Stimulated activated CD4-positive, alpha-beta T cell treated with anti-CD3 and anti-CD28 coated beads, Interleukin-1b, Interleukin-23, amount 100 ng/mL, for 24 hours (primary cell): ENCODE measurements at regions not wholly inside any gene's neighbourhood (a gene's known extent, or its start where the extent isn't known, plus 50 kb on each side); places are given as distances from the start of the nearest gene placed in this dataset.
"Not testable (repeated sequence)": the region's sequence is repeated elsewhere in the genome, so short reads cannot be mapped to it uniquely, and the experiment has no call there.

ENCODE experiments used
- DNase-seq, 4 experiments: peaks; one replicate each; pipeline ENCODE4 v3.0.0-alpha.2; 2020; ENCODE audit warnings: low read depth in 4 of 4, low spot score in 1 of 4

GRCh38 chr3:68676136-68676535 lies 256.2 kb downstream of the TAFA4 start:
- DNase-seq = no peak

- DNase-seq = no peak
Measured at GRCh38 chr3:68667346-68667745, 265.0 kb downstream of the TAFA4 start.

DNA sequence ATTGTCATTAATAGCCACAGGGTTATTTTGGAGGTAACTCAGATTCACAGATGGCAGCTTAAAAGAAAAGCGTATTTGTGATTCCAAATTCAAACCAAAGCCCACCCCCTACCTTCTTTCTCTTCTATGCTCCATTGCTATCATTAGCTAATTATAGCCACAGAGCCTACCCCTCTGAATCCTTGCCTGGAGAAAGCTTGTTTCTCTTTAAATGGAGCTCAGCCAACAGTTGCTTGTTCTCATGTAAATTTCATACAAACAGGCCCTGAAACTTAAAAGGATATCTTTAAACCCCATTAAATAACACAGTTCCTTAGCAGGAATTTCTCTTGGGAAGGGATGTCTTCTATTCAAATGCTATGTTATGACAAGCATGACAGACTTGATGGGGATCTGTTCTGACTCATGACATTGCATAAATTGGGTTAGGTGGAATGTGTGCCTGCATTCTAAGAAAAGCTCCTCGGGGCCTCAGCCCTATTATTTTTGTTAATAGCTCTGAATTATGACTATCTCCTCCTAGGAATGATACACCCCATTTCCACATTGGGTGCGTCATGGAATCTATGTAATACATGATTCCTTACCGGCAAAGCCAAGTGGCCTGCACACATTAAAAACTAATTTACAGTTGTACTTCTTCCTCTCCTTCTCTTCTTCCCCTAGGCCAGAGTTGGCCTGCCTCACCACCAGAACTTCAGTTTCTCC lies 265.8 kb downstream of the TAFA4 start:
- no peak for DNase-seq

DNA sequence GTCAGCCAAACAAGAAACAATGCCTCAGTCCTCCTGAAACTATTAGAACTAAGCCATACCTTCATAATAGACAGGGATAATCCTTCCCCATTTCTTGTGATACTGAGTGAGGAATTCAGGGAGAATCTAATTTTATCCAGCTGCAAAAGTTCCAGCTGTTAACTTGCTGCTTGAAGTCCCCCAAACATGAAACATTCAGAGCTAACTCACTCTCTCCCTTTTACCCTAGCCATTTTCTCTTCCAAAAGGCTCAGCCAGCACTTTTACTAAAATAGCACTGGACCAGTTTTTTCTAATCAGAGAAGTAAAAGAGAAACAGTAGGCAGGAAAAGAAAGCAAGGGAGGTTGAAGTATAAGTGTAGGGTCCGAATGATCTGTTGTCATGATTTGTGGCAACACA lies 268.1 kb downstream of the TAFA4 start:
- DNase-seq = no peak

DNA sequence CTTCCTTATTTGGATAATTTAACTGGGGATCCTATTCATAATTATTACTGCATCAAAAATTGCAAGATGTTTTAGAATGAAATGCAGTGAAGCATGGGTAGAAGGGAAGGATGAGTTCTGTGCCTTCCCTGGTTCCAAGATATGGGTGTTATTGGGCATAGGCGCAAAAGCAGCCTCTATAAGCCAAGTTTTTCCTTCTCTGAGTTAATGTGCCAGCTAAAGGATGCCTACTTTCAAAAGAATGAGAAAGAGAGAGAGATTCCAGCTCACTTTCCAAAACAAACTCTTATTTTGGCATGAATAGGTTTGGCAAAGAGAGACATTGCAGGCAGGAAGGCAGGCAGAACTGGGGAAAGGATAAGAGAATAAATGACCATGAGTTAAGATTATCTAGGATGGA lies 270.2 kb downstream of the TAFA4 start:
- no peak for DNase-seq

DNA sequence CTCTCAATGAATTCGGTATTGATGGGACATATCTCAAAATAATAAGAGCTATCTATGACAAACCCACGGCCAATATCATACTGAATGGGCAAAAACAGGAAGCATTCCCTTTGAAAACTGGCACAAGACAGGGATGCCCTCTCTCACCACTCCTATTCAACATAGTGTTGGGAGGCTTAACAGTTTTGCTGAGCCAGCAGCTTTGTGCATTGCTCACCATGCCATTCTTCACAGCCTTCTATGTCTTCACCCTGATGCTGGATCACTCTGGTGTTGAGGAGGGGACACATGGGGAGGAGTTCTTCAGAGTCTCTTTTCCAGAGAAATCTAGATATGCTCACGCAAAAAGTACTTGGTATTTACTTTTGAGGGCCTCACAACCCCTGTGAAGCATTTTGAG lies 281.7 kb downstream of the TAFA4 start:
- DNase-seq = not testable (repeated sequence)

DNA sequence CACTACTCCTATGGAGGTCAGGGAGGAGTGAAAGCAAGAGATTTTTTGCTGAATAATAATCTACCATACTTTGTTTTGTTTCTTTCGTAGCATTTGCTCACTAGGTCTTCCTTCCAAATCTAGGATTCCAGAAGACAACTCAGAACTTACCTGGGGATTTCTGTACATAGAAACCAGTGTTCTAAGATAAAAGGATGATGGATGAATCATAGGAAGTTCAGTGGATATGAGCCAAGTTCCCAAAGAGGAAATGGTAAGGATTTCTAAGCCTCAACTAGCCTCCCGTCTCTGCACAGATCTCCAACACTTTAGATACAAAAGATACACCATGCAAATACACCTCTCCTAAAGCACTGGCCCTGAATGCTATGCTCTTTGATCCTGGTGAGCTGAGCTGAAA lies 283.9 kb downstream of the TAFA4 start:
- DNase-seq = no peak

- DNase-seq = no peak
Measured at GRCh38 chr3:68631850-68632545, 300.3 kb downstream of the TAFA4 start.

GRCh38 chr3:68620211-68620610 lies 312.1 kb downstream of the TAFA4 start:
- DNase-seq = no peak

DNA sequence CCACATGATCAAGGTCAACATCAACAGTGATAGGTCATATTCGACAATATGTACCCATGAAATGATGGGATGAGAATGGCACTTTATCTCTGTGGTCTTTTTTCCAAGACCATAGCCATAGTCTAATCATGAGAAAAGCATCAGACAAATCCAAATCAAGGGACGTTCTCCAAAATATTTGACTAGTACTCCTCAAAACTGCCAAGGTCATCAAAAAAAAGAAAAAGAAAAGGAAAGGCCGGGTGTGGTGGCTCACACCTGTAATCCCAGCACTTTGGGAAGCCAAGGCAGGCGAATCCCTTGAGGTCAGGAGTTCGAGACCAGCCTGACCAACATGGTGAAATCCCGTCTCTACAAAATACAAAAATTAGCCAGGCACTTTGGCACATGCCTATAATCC lies 318.3 kb downstream of the TAFA4 start:
- no peak for DNase-seq

- DNase-seq = no peak
Measured at GRCh38 chr3:68571321-68571720, 361.0 kb downstream of the TAFA4 start.

GRCh38 chr3:68560728-68561127 lies 371.6 kb downstream of the TAFA4 start:
- no peak for DNase-seq

GRCh38 chr3:68535782-68536181 lies 396.6 kb downstream of the TAFA4 start:
- DNase-seq = no peak

- no peak for DNase-seq
Measured at GRCh38 chr3:68523330-68523729, 409.0 kb downstream of the TAFA4 start.

DNA sequence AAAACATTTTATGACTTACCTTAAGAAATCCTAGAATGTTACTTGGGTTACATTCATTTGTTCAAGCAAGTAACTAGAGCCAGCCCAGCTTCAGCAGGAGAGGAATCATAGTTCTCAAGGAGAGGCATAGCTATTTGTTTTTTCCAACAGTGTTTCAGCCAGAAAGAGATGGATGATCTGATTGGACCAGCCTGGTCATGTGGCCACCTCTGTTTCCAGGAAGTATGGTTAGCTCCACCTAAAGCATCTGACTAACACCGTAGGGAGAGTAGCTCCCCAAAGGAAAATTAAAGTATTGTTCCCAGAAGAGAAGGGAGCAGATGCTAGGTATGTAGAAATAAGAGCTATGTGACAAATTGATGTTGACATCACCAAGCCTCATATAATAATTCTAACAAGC lies 417.1 kb downstream of the TAFA4 start:
- no peak for DNase-seq

GRCh38 chr3:68504201-68504600 lies 428.1 kb downstream of the TAFA4 start:
- DNase-seq = no peak

- not testable (repeated sequence) for DNase-seq
Measured at GRCh38 chr3:68485845-68486244, 446.5 kb downstream of the TAFA4 start.

- no peak for DNase-seq
Measured at GRCh38 chr3:68485051-68485450, 447.3 kb downstream of the TAFA4 start.

DNA sequence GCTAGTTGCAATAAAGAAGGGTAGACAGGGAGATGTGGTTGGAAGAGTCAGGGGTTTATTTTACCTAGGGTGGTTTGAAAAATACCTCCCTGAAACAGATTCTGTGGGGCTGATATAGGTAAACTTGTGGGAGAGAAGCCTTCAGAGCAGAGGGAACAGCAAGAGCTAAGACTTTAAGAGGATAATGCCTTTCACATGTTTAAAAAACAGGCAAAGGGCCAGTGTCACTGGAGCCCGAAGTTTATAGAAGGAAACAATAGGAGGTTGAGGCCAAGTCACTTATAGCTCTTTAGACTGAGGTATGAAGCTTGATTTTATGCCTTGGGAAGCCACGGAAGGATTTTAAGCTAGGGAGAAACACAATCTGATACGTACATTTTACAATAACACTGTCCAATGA lies 448.7 kb downstream of the TAFA4 start:
- no peak for DNase-seq

GRCh38 chr3:68483041-68483440 lies 449.3 kb downstream of the TAFA4 start:
- no peak for DNase-seq

- no peak for DNase-seq
Measured at GRCh38 chr3:68482565-68482964, 449.8 kb downstream of the TAFA4 start.

DNA sequence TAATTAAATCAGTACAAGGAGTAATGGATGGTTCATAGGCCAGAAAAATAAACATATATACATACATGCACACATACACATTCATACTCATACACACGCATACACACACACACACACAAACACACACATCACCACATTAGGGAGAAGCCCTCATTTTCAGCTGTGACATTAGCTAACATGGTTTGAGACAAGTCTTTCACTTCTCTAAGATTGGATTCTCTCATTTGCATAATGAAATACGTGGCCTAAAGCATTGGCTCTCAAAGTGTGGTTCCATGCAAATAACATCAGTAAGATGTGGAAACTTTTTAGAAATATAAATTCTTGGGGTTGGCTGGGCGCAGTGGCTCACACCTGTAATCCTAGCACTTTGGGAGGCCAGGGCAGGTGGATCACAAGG lies 452.6 kb downstream of the TAFA4 start:
- no peak for DNase-seq
